PC-3 (cell line): ENCODE measurements at regions not wholly inside any gene's neighbourhood (a gene's known extent, or its start where the extent isn't known, plus 50 kb on each side); places are given as distances from the start of the nearest gene placed in this dataset.

ENCODE experiments used
- ATAC-seq: fragments of 200-7000 bp; cut with Tn5 transposase; 2 replicates; pipeline ENCODE4 v1.9.1; 2020; ENCODE audit warnings: mild to moderate bottlenecking, moderate library complexity
- BruUV-seq: library from RNA; stranded (reverse); fragments of 400-500 nt; replicated peaks from 2 replicates; lab custom pipeline; 2021; lab: Mats Ljungman, UMichigan
- CTCF ChIA-PET: fragments of 300-600 bp; sonication (Branson Sonifier 250); formaldehyde crosslinking; loops from one replicate; lab custom pipeline; 2022; ENCODE audit warnings: antibody characterized with exemption; lab: Charles Lee
- POLR2A ChIA-PET: fragments of 300-600 bp; sonication (Branson Sonifier 250); formaldehyde crosslinking; loops from one replicate; lab custom pipeline; 2022; ENCODE audit warnings: antibody characterized with exemption; ENCODE audit not compliant: unreplicated experiment; lab: Charles Lee
- DNase-seq: peaks from one replicate; pipeline ENCODE4 v3.0.0-alpha.2; 2015
- H2AFZ ChIP-seq: fragments of 300-600 bp; sonication (generic); 2 replicates; pipeline ENCODE4 v1.6.0; 2016; ENCODE audit warnings: antibody characterized with exemption, low read length
- H3F3A ChIP-seq: fragments of 300-600 bp; sonication (generic); one replicate; pipeline ENCODE4 v1.6.0; 2017; ENCODE audit warnings: antibody characterized with exemption, low read length, control low read depth, mild to moderate bottlenecking; ENCODE audit not compliant: unreplicated experiment
- H3K27ac ChIP-seq: fragments of 300-600 bp; sonication (generic); 2 replicates; pipeline ENCODE4 v1.5.1; 2016; ENCODE audit warnings: mild to moderate bottlenecking, low read length
- H3K27me3 ChIP-seq: fragments of 300-600 bp; sonication (generic); 2 replicates; pipeline ENCODE4 v1.6.1; 2016; ENCODE audit warnings: low read length, mixed read lengths
- H3K36me3 ChIP-seq: fragments of 300-600 bp; sonication (generic); 2 replicates; pipeline ENCODE4 v1.6.1; 2016; ENCODE audit warnings: low read depth, mixed run types, low read length, mixed read lengths
- H3K4me1 ChIP-seq: fragments of 300-600 bp; sonication (generic); 2 replicates; pipeline ENCODE4 v1.5.1; 2016; ENCODE audit warnings: low read length; ENCODE audit not compliant: insufficient read depth
- H3K4me2 ChIP-seq: fragments of 300-600 bp; sonication (generic); 2 replicates; pipeline ENCODE4 v1.6.0; 2016; ENCODE audit warnings: low read length
- H3K4me3 ChIP-seq: fragments of 300-600 bp; sonication (generic); 2 replicates; pipeline ENCODE4 v1.5.1; 2016; ENCODE audit warnings: mild to moderate bottlenecking, low read length, mixed read lengths
- H3K79me2 ChIP-seq: fragments of 300-600 bp; sonication (generic); 2 replicates; pipeline ENCODE4 v1.6.1; 2017; ENCODE audit warnings: low read length, mixed read lengths
- H3K9ac ChIP-seq: fragments of 300-600 bp; sonication (generic); 2 replicates; pipeline ENCODE4 v1.6.0; 2016; ENCODE audit warnings: mild to moderate bottlenecking, low read length
- H3K9me2 ChIP-seq: fragments of 300-600 bp; sonication (generic); replicated peaks from 2 replicates; pipeline ENCODE4 v1.6.1; 2016; ENCODE audit warnings: mixed run types, low read length, mixed read lengths
- H3K9me3 ChIP-seq: fragments of 300-600 bp; sonication (generic); 2 replicates; pipeline ENCODE4 v1.6.1; 2016; ENCODE audit warnings: low read length, mixed read lengths
- H4K20me1 ChIP-seq: fragments of 300-600 bp; sonication (generic); 2 replicates; pipeline ENCODE4 v1.6.1; 2016; ENCODE audit warnings: low read length, mixed read lengths
- CTCF ChIP-seq: fragments of 300-600 bp; sonication (generic); conservative IDR thresholded peaks from 2 replicates; pipeline ENCODE4 v1.5.1; 2017; ENCODE audit warnings: antibody characterized with exemption, low read depth, mild to moderate bottlenecking, low read length
- EZH2 ChIP-seq: fragments of 300-600 bp; sonication (generic); IDR thresholded peaks from one replicate; pipeline ENCODE4 v1.6.1; 2017; ENCODE audit warnings: antibody characterized with exemption, mild to moderate bottlenecking, low read length; ENCODE audit not compliant: unreplicated experiment
- EZH2phosphoT487 ChIP-seq: fragments of 300-600 bp; sonication (generic); IDR thresholded peaks from 2 replicates; pipeline ENCODE4 v1.6.1; 2018; ENCODE audit warnings: mild to moderate bottlenecking, antibody characterized with exemption, low read length, borderline replicate concordance
- intact Hi-C: fragments of 100-400 bp; cut with micrococcal nuclease; formaldehyde crosslinking; loops from 2 replicates; pipeline ENCODE4 v1.9.0; 2023

GRCh38 chr14:97344666-97345065 is 547.5 kb downstream of the VRK1 start:
- Histone ChIP-seq H4K20me1 (no peaks in the 10 kb centered on the region), H3K9ac (no peak overlapping the region), H3F3A (no peaks in the 10 kb centered on the region), H3K27me3 (peaks cover 41% of the 10 kb centered on the region), H3K4me1 (no peaks in the 10 kb centered on the region), H3K4me3 (no peak overlapping the region), H3K9me2 (no peaks in the 10 kb centered on the region), H3K79me2 (no peaks in the 10 kb centered on the region), H3K4me2 (no peak overlapping the region), H3K36me3 (no peaks in the 10 kb centered on the region), H2AFZ (no peak overlapping the region), H3K27ac (no peak overlapping the region), H3K9me3 (no peaks in the 10 kb centered on the region)
- ATAC-seq (no peak), DNase-seq (no peak)
- no peak for TF ChIP-seq CTCF
- TF ChIP-seq EZH2, result no peak
- no peak for TF ChIP-seq EZH2phosphoT487
- no TSS peak for BruUV-seq
- CTCF ChIA-PET, result interaction anchor here (0.6 kb wide), 1 partner anchor 1048 kb away, joined by 6 read pairs; no protein-coding TSS in a partner anchor
- intact Hi-C loops, result no loop called here
- POLR2A ChIA-PET, result no interaction called here

GRCh38 chr14:97346675-97347074 is 549.5 kb downstream of the VRK1 start:
- Histone ChIP-seq H3K4me2 (no peak overlapping the region), H3F3A (no peaks in the 10 kb centered on the region), H3K79me2 (no peaks in the 10 kb centered on the region), H4K20me1 (no peaks in the 10 kb centered on the region), H3K9ac (no peak overlapping the region), H3K27me3 (peaks cover 43% of the 10 kb centered on the region), H3K4me3 (no peak overlapping the region), H2AFZ (no peak overlapping the region), H3K4me1 (no peaks in the 10 kb centered on the region), H3K9me3 (no peaks in the 10 kb centered on the region), H3K36me3 (no peaks in the 10 kb centered on the region), H3K27ac (no peak overlapping the region), H3K9me2 (no peaks in the 10 kb centered on the region)
- no peak for DNase-seq
- intact Hi-C loops, result no loop called here
- ATAC-seq, result no peak
- CTCF ChIA-PET, result no interaction called here
- POLR2A ChIA-PET, result no interaction called here
- BruUV-seq, result no TSS peak
- TF ChIP-seq EZH2 (no peak), CTCF (no peak), EZH2phosphoT487 (no peak)

GRCh38 chr14:97349463-97349862 is 552.3 kb downstream of the VRK1 start:
- Histone ChIP-seq H2AFZ (no peak overlapping the region), H3F3A (no peaks in the 10 kb centered on the region), H3K4me1 (no peaks in the 10 kb centered on the region), H3K9ac (no peak overlapping the region), H3K9me3 (no peaks in the 10 kb centered on the region), H3K27ac (no peak overlapping the region), H3K9me2 (no peaks in the 10 kb centered on the region), H3K27me3 (peaks cover 42% of the 10 kb centered on the region), H3K36me3 (no peaks in the 10 kb centered on the region), H3K79me2 (no peaks in the 10 kb centered on the region), H3K4me3 (no peak overlapping the region), H4K20me1 (no peaks in the 10 kb centered on the region), H3K4me2 (no peak overlapping the region)
- TF ChIP-seq EZH2phosphoT487, result no peak
- TF ChIP-seq CTCF, result no peak
- no peak for TF ChIP-seq EZH2
- ChIA-PET POLR2A (no interaction called here), CTCF (no interaction called here)
- no peak for ATAC-seq
- intact Hi-C loops, result no loop called here
- no peak for DNase-seq
- BruUV-seq, result no TSS peak
